Right lobe of liver (tissue), 4 donors: ENCODE measurements at regions not wholly inside any gene's neighbourhood (a gene's known extent, or its start where the extent isn't known, plus 50 kb on each side); places are given as distances from the start of the nearest gene placed in this dataset.

Experiments used
- POLR2A ChIP-seq: fragments of 450-650 bp; IDR thresholded peaks from one replicate; pipeline ENCODE4 v1.6.1; 2017; ENCODE audit warnings: antibody characterized with exemption, mild to moderate bottlenecking
- TF ChIP-seq, protein P1 (sequence below), 4 donors: fragments of 200-600 bp in 3 of 4; fragments of 450-650 bp in 1 of 4; IDR thresholded peaks; one replicate each; pipeline versions ENCODE4 v1.5.1 to v1.8.0; 2016 to 2022; ENCODE audit warnings: antibody characterized with exemption in 4 of 4, mild to moderate bottlenecking in 2 of 4
- donor health status: DM: no; HTN: no; CAD: no.
- donor health status: DM: no; HTN: no; CAD: no.
- donor health status: DM: no; HTN: yes; CAD: no.

- TF ChIP-seq, protein P1, sequence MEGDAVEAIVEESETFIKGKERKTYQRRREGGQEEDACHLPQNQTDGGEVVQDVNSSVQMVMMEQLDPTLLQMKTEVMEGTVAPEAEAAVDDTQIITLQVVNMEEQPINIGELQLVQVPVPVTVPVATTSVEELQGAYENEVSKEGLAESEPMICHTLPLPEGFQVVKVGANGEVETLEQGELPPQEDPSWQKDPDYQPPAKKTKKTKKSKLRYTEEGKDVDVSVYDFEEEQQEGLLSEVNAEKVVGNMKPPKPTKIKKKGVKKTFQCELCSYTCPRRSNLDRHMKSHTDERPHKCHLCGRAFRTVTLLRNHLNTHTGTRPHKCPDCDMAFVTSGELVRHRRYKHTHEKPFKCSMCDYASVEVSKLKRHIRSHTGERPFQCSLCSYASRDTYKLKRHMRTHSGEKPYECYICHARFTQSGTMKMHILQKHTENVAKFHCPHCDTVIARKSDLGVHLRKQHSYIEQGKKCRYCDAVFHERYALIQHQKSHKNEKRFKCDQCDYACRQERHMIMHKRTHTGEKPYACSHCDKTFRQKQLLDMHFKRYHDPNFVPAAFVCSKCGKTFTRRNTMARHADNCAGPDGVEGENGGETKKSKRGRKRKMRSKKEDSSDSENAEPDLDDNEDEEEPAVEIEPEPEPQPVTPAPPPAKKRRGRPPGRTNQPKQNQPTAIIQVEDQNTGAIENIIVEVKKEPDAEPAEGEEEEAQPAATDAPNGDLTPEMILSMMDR (IDR thresholded peaks at IDR 0.05), result no peak
- no peak for TF ChIP-seq POLR2A
Measured at GRCh38 chr13:74027161-74027779, 106.9 kb downstream of the KLF12 start.
